Liver (tissue), 8 donors: ENCODE measurements at regions not wholly inside any gene's neighbourhood (a gene's known extent, or its start where the extent isn't known, plus 50 kb on each side); places are given as distances from the start of the nearest gene placed in this dataset.

Experiments
- DNase-seq: peaks from one replicate; pipeline ENCODE4 v3.0.0-alpha.2; 2017; ENCODE audit warnings: low spot score
- H3K27ac ChIP-seq, 2 donors: one replicate each; pipeline ENCODE4 v1.7.0; 2013; ENCODE audit warnings: inconsistent platforms in 2 of 2, low read length in 2 of 2, control low read depth in 1 of 2, low read depth in 1 of 2, mild to moderate bottlenecking in 1 of 2
- H3K27me3 ChIP-seq, 4 donors: one replicate each; pipeline versions ENCODE4 v1.6.1 to v1.7.0; 2013; ENCODE audit warnings: low read length in 3 of 4, inconsistent platforms in 1 of 4, mild to moderate bottlenecking in 1 of 4, moderate library complexity in 1 of 4; ENCODE audit not compliant: control insufficient read depth in 4 of 4, insufficient read depth in 4 of 4
- H3K36me3 ChIP-seq, 4 donors: one replicate each; pipeline versions ENCODE4 v1.6.1 to v1.7.0; 2013; ENCODE audit warnings: low read length in 3 of 4, mild to moderate bottlenecking in 3 of 4, low read depth in 1 of 4, moderate library complexity in 1 of 4; ENCODE audit not compliant: control insufficient read depth in 4 of 4, insufficient read depth in 3 of 4
- H3K4me1 ChIP-seq, 4 donors: one replicate each; pipeline versions ENCODE4 v1.6.1 to v1.7.0; 2013; ENCODE audit warnings: low read length in 3 of 4, mild to moderate bottlenecking in 3 of 4, moderate library complexity in 1 of 4; ENCODE audit not compliant: control insufficient read depth in 4 of 4, insufficient read depth in 4 of 4
- H3K4me3 ChIP-seq, 3 donors: one replicate each; pipeline versions ENCODE4 v1.6.1 to v1.7.0; 2013; ENCODE audit warnings: low read length in 3 of 3, control low read depth in 1 of 3, low read depth in 1 of 3, mild to moderate bottlenecking in 1 of 3
- H3K9ac ChIP-seq, 2 donors: one replicate each; pipeline ENCODE4 v1.7.0; 2013; ENCODE audit warnings: low read length in 2 of 2, mild to moderate bottlenecking in 2 of 2, moderate library complexity in 2 of 2, control low read depth in 1 of 2, low read depth in 1 of 2
- H3K9me3 ChIP-seq, 4 donors: one replicate each; pipeline versions ENCODE4 v1.6.1 to v1.7.0; 2013; ENCODE audit warnings: low read length in 3 of 4; ENCODE audit not compliant: control insufficient read depth in 4 of 4
- EGR1 ChIP-seq, 2 donors: IDR thresholded peaks; 2 replicates each; pipeline ENCODE4 v1.6.1; 2016 to 2018; ENCODE audit warnings: antibody characterized with exemption in 2 of 2, low read depth in 2 of 2
- FOXA1 ChIP-seq: IDR thresholded peaks from 2 replicates; pipeline ENCODE4 v1.6.1; 2016; ENCODE audit warnings: antibody characterized with exemption
- FOXA2 ChIP-seq: IDR thresholded peaks from 2 replicates; pipeline ENCODE4 v1.6.1; 2016; ENCODE audit warnings: antibody characterized with exemption
- GABPA ChIP-seq, 2 donors: IDR thresholded peaks in 1 of 2; conservative IDR thresholded peaks in 1 of 2; 2 replicates each; pipeline ENCODE4 v1.6.1; 2016; ENCODE audit warnings: antibody characterized with exemption in 2 of 2, mild to moderate bottlenecking in 1 of 2, moderate library complexity in 1 of 2
- HNF4A ChIP-seq, 2 donors: conservative IDR thresholded peaks; 2 replicates each; pipeline ENCODE4 v1.6.1; 2016; ENCODE audit warnings: antibody characterized with exemption in 2 of 2, mild to moderate bottlenecking in 2 of 2
- HNF4G ChIP-seq: IDR thresholded peaks from 2 replicates; pipeline ENCODE4 v1.6.1; 2016; ENCODE audit warnings: antibody characterized with exemption
- JUND ChIP-seq, 2 donors: IDR thresholded peaks; 2 replicates each; pipeline ENCODE4 v1.6.1; 2016; ENCODE audit warnings: antibody characterized with exemption in 2 of 2
- NR2F2 ChIP-seq: IDR thresholded peaks from 2 replicates; pipeline ENCODE4 v1.6.1; 2016; ENCODE audit warnings: antibody characterized with exemption
- RXRA ChIP-seq, 2 donors: IDR thresholded peaks; 2 replicates each; pipeline ENCODE4 v1.6.1; 2017 to 2018; ENCODE audit warnings: antibody characterized with exemption in 2 of 2, mild to moderate bottlenecking in 1 of 2
- TAF1 ChIP-seq: conservative IDR thresholded peaks from 2 replicates; pipeline ENCODE4 v1.6.1; 2016; ENCODE audit warnings: antibody characterized with exemption, mild to moderate bottlenecking
- YY1 ChIP-seq: IDR thresholded peaks from 2 replicates; pipeline ENCODE4 v1.6.1; 2016; ENCODE audit warnings: antibody characterized with exemption, mild to moderate bottlenecking
- WGBS: extraction: QIAGEN DNeasy Blood & Tissue Kit; methylation state at CpG from one replicate; pipeline ENCODE4 v1.1.7; 2013; 5-methylcytosine and 5-hydroxymethylcytosine counted together
- TF ChIP-seq, protein P1 (sequence below): IDR thresholded peaks from 2 replicates; pipeline ENCODE4 v1.6.1; 2016; ENCODE audit warnings: antibody characterized with exemption
- TF ChIP-seq, protein P2 (sequence below): IDR thresholded peaks from 2 replicates; pipeline ENCODE4 v1.6.1; 2016; ENCODE audit warnings: antibody characterized with exemption, mild to moderate bottlenecking
- TF ChIP-seq, protein P3 (sequence below): IDR thresholded peaks from 2 replicates; pipeline ENCODE4 v1.6.1; 2016; ENCODE audit warnings: antibody characterized with exemption
- TF ChIP-seq, protein P4 (sequence below): fragments of 150-350 bp; IDR thresholded peaks from 2 replicates; pipeline ENCODE4 v1.5.1; 2017; ENCODE audit warnings: improper control_type of control experiment, low read depth, low read length; ENCODE audit not compliant: missing input control
- donor health status: healthy.
- donor health status: healthy.
- donor health status: healthy.
- donor health status: healthy.
- donor health status: healthy.

DNA sequence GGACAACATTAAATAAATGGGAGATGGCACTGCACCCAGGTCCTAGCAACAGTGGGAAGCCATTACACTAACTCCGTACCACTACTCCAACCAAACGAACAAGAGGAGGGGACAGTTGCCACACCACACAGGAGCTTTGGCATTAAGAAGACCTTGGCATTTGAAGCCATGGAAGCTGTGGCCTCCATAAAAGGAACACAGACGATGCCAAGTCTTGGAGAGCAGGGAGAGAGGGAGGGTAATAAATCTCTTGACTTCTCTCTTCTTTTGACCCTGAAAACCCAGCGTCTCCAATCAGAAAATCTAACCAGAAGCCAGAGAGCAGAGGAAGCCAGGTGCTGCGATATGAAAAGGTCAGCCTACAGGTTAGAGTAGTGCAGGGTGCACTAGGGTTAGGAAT lies 338.8 kb upstream of the TMEM132C start:
- no peak for TF ChIP-seq RXRA (IDR thresholded peaks at IDR 0.05)
- TF ChIP-seq, protein P1, sequence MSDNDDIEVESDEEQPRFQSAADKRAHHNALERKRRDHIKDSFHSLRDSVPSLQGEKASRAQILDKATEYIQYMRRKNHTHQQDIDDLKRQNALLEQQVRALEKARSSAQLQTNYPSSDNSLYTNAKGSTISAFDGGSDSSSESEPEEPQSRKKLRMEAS, result no peak
- TF ChIP-seq, protein P2, sequence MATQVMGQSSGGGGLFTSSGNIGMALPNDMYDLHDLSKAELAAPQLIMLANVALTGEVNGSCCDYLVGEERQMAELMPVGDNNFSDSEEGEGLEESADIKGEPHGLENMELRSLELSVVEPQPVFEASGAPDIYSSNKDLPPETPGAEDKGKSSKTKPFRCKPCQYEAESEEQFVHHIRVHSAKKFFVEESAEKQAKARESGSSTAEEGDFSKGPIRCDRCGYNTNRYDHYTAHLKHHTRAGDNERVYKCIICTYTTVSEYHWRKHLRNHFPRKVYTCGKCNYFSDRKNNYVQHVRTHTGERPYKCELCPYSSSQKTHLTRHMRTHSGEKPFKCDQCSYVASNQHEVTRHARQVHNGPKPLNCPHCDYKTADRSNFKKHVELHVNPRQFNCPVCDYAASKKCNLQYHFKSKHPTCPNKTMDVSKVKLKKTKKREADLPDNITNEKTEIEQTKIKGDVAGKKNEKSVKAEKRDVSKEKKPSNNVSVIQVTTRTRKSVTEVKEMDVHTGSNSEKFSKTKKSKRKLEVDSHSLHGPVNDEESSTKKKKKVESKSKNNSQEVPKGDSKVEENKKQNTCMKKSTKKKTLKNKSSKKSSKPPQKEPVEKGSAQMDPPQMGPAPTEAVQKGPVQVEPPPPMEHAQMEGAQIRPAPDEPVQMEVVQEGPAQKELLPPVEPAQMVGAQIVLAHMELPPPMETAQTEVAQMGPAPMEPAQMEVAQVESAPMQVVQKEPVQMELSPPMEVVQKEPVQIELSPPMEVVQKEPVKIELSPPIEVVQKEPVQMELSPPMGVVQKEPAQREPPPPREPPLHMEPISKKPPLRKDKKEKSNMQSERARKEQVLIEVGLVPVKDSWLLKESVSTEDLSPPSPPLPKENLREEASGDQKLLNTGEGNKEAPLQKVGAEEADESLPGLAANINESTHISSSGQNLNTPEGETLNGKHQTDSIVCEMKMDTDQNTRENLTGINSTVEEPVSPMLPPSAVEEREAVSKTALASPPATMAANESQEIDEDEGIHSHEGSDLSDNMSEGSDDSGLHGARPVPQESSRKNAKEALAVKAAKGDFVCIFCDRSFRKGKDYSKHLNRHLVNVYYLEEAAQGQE, result no peak
- TF ChIP-seq FOXA1, result no peak
- TF ChIP-seq, protein P3, sequence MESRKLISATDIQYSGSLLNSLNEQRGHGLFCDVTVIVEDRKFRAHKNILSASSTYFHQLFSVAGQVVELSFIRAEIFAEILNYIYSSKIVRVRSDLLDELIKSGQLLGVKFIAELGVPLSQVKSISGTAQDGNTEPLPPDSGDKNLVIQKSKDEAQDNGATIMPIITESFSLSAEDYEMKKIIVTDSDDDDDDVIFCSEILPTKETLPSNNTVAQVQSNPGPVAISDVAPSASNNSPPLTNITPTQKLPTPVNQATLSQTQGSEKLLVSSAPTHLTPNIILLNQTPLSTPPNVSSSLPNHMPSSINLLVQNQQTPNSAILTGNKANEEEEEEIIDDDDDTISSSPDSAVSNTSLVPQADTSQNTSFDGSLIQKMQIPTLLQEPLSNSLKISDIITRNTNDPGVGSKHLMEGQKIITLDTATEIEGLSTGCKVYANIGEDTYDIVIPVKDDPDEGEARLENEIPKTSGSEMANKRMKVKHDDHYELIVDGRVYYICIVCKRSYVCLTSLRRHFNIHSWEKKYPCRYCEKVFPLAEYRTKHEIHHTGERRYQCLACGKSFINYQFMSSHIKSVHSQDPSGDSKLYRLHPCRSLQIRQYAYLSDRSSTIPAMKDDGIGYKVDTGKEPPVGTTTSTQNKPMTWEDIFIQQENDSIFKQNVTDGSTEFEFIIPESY, result no peak
- TF ChIP-seq HNF4A (conservative IDR thresholded peaks at IDR 0.05), result no peak
- no peak for TF ChIP-seq NR2F2
- TF ChIP-seq TAF1, result no peak
- no peak for TF ChIP-seq HNF4G
- TF ChIP-seq, protein P4, sequence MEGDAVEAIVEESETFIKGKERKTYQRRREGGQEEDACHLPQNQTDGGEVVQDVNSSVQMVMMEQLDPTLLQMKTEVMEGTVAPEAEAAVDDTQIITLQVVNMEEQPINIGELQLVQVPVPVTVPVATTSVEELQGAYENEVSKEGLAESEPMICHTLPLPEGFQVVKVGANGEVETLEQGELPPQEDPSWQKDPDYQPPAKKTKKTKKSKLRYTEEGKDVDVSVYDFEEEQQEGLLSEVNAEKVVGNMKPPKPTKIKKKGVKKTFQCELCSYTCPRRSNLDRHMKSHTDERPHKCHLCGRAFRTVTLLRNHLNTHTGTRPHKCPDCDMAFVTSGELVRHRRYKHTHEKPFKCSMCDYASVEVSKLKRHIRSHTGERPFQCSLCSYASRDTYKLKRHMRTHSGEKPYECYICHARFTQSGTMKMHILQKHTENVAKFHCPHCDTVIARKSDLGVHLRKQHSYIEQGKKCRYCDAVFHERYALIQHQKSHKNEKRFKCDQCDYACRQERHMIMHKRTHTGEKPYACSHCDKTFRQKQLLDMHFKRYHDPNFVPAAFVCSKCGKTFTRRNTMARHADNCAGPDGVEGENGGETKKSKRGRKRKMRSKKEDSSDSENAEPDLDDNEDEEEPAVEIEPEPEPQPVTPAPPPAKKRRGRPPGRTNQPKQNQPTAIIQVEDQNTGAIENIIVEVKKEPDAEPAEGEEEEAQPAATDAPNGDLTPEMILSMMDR, result no peak
- TF ChIP-seq GABPA (IDR thresholded peaks at IDR 0.05 in 1 of 2, conservative IDR thresholded peaks at IDR 0.05 in 1 of 2), result no peak
- H3K27me3 ChIP-seq, result peaks cover 0 to 3% (median 0%) of the 10 kb centered on the region in 4 donors
- H3K4me3 ChIP-seq, result no peak overlapping the region
- 47% methylated on average over 5 of the region's 5 CpGs for WGBS
- H3K27ac ChIP-seq, result no peak overlapping the region
- no peak overlapping the region for H3K9ac ChIP-seq
- H3K36me3 ChIP-seq, result no peaks in the 10 kb centered on the region
- H3K9me3 ChIP-seq, result no peaks in the 10 kb centered on the region
- DNase-seq, result no peak
- no peaks in the 10 kb centered on the region for H3K4me1 ChIP-seq

DNA sequence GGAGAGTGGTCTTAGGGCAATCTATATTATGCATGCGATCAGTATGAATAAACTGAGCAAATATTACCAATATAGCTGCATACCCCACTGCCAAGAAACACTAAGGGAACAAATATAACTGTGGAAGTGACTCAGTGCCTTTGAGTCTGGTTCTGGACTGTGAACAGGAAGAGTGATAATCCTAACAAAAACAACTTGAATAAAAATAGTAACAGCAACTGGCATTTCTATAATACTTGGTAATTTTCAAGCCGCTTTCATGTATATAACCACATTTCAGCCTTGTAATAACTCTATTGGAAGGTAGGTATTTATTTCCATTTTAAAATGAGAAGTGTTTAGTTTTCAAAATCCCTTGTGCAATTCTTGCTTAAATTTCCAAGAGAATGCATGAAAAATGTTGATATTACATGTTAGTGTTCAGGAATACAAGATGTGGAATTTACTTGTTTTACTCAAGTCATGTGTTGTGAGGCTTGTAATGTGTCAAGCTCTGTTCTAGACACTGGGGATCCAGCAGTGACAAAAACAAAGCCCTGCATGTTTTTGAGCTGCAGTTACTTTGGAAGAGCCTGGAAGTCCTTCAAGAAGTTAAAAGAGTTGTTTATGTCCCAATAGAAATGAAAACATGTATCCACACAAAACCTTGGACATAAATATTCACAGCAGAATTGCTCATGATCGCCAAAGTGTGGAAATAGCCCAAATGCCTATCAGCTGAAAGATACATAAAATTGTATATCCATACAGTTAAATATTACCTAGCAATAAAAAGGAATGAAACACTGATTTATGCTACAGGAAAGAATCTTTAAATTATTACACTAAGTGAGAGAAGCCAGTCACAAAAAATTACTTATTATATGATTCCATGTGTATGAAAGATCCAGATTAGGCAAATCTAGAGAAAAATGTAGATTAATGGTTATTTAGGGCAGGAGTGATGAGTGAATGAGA lies 338.1 kb upstream of the TMEM132C start:
- TF ChIP-seq TAF1 (no peak), HNF4G (no peak), EGR1 (IDR thresholded peaks at IDR 0.05; ENCODE audit: low read depth in 2 of 2) (no peak), GABPA (IDR thresholded peaks at IDR 0.05 in 1 of 2, conservative IDR thresholded peaks at IDR 0.05 in 1 of 2) (no peak), HNF4A (conservative IDR thresholded peaks at IDR 0.05) (no peak), YY1 (no peak), JUND (IDR thresholded peaks at IDR 0.05) (no peak), NR2F2 (no peak), FOXA2 (no peak)
- TF ChIP-seq, protein P1, result no peak
- TF ChIP-seq, protein P4, result no peak
- TF ChIP-seq, protein P2, result no peak
- Histone ChIP-seq H3K27me3 (peaks cover 0 to 3% (median 0%) of the 10 kb centered on the region in 4 donors), H3K27ac (no peak overlapping the region), H3K4me1 (no peaks in the 10 kb centered on the region), H3K4me3 (no peak overlapping the region), H3K36me3 (no peaks in the 10 kb centered on the region), H3K9me3 (no peaks in the 10 kb centered on the region), H3K9ac (no peak overlapping the region)
- WGBS, result 52% methylated on average over 3 of the region's 3 CpGs
- DNase-seq, result no peak
